GM23248 (cell line): ENCODE measurements at regions not wholly inside any gene's neighbourhood (a gene's known extent, or its start where the extent isn't known, plus 50 kb on each side); places are given as distances from the start of the nearest gene placed in this dataset.

Source experiments
- EZH2 ChIP-seq: fragments of 200-600 bp; sonication (generic); IDR thresholded peaks from 2 replicates; pipeline ENCODE4 v1.6.1; 2018; ENCODE audit warnings: antibody characterized with exemption, mild to moderate bottlenecking; ENCODE audit not compliant: insufficient read depth, poor library complexity, severe bottlenecking
- EZH2phosphoT487 ChIP-seq: fragments of 200-600 bp; sonication (generic); IDR thresholded peaks from 2 replicates; pipeline ENCODE4 v1.6.1; 2018; ENCODE audit warnings: antibody characterized with exemption, moderate library complexity, mild to moderate bottlenecking, low read depth; ENCODE audit not compliant: insufficient read depth

DNA sequence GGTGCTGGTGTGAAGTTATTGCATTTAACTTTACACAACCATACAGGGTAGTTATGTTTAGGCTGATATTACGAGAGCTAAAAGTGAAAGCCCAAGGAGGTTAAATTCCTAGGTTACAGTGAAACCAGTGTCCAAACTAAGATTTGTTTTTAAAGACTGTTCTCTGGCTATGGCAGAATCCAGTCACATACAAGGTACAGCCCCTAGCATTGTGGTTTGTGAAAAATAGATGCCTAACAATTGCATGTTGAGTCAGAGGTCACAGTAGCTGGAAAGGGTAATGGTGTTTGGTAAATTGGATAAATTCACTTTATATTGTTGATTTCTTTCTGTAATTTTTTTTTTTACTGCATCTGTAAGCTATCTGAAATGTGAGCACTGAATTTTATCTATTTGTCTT is 614.6 kb upstream of the TBL1XR1 start:
- TF ChIP-seq EZH2 (no peak), EZH2phosphoT487 (no peak)
